Brain microvascular endothelial cell (primary cell): ENCODE measurements at regions not wholly inside any gene's neighbourhood (a gene's known extent, or its start where the extent isn't known, plus 50 kb on each side); places are given as distances from the start of the nearest gene placed in this dataset.

ENCODE experiments used
- DNase-seq: peaks from one replicate; pipeline ENCODE4 v3.0.0-alpha.2; 2020
- H3K27ac ChIP-seq: fragments of 250-450 bp; sonication (Bioruptor Pico); 2 replicates; pipeline ENCODE4 v1.5.1; 2020; ENCODE audit warnings: mild to moderate bottlenecking, moderate library complexity
- H3K27me3 ChIP-seq: fragments of 250-450 bp; sonication (Bioruptor Pico); replicated peaks from 2 replicates; pipeline ENCODE4 v1.5.1; 2020; ENCODE audit warnings: mild to moderate bottlenecking
- H3K36me3 ChIP-seq: fragments of 250-450 bp; sonication (Bioruptor Pico); replicated peaks from 2 replicates; pipeline ENCODE4 v1.5.1; 2020; ENCODE audit warnings: mild to moderate bottlenecking
- H3K4me3 ChIP-seq: 2 replicates; pipeline ENCODE4 v1.5.1; 2011; ENCODE audit warnings: low read depth, mild to moderate bottlenecking, control low read depth, low read length, moderate library complexity
- CTCF ChIP-seq: IDR thresholded peaks from 2 replicates; pipeline ENCODE4 v1.5.1; 2011; ENCODE audit warnings: low read depth, mild to moderate bottlenecking, moderate library complexity, low read length, control low read depth, inconsistent platforms; ENCODE audit errors: missing control alignments
- in situ Hi-C: cut with HindIII; loops from 2 replicates; pipeline ENCODE4 v1.10.0; 2017; ENCODE audit warnings: low sequenced_read_pairs, low pct_ligation_motif_present

DNA sequence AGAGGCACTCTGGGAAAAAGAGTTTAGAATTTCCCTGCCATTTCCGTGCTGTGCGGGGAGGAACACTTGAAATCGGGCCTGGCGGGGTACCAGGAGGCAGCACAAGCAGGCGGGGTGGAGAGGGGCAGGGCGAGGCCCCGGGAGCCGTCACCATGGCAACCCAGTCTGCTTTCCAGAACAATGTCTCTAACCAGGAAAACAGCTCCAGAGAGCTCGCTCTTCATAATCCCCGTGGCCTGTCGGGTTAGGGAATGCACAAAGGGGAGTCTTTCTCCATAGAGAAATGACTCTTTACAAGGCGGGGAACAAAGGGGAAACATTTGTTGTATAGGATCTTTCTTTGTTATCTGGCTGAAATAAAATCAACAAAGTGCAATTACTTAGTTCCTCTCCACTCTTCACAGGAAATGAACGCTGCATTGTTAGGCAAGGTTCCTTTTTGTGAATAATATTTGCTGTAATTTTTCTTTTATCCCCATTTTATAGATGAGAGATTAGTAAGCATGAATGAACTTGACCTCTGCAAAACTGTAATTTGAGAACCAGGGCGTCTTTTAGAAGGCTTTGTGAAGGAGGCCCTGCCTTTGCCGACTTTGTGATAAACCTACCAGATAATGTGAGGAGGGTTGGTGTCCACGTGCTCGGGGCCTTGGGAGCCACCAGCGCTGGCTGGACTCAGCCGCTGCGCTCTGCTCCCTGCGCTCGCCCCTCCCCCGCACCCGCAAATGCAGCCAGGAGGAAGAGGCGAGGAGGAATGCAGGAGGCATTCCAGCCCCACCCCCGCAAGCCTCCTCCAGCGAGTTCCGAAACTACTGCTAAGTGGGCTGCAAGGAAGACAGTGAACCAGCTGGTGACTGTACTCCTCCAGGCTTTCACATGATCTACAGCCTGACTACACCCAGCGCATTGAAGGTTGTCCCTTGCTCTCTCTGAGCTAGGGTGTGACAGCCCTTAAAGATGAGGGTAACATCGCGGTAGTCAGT, 105.2 kb upstream of the ATF7IP start:
- Histone ChIP-seq H3K36me3 (no peaks in the 10 kb centered on the region), H3K4me3 (no peak overlapping the region), H3K27ac (peak overlapping the region; percentile 70), H3K27me3 (no peaks in the 10 kb centered on the region)
- peak; percentile 95 for DNase-seq
- no peak for TF ChIP-seq CTCF
- in situ Hi-C loops: no loop called here

- in situ Hi-C loops: no loop called here
Observed at GRCh38 chr12:14261096-14261495, 104.4 kb upstream of the ATF7IP start.

DNA sequence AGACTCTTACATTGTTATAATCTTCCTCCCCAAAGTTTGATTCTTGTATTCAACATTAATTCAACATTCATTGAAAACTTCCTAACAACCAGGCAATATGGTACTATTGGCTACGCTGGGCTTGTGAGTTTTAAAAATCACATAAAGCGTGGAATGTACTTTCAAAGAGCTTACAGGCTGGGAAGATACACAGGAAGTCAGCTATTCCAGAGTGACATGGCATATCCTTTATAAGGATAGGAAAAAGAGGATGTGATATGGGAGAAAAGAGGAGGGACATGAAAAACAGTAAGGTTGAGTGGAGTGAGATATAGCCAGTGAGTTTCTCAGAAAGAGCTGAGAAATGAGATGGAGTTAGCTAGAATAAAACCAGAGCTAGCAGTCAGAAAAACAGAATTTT, 103.6 kb upstream of the ATF7IP start:
- no peak overlapping the region for H3K27ac ChIP-seq
- in situ Hi-C loops: no loop called here
- no peak for TF ChIP-seq CTCF
- no peak for DNase-seq
- H3K27me3 ChIP-seq: no peaks in the 10 kb centered on the region
- no peaks in the 10 kb centered on the region for H3K36me3 ChIP-seq
- no peak overlapping the region for H3K4me3 ChIP-seq

More at GRCh38 chr12:14261096-14261495, 104.4 kb upstream of the ATF7IP start:
- no peak overlapping the region for H3K4me3 ChIP-seq
- H3K36me3 ChIP-seq: no peaks in the 10 kb centered on the region
- H3K27me3 ChIP-seq: no peaks in the 10 kb centered on the region
- TF ChIP-seq CTCF: no peak
- no peak for DNase-seq
- peak overlapping the region; percentile 70 for H3K27ac ChIP-seq

GRCh38 chr12:14262771-14263511, 102.5 kb upstream of the ATF7IP start:
- no peak overlapping the region for H3K4me3 ChIP-seq
- in situ Hi-C loops: no loop called here
- no peaks in the 10 kb centered on the region for H3K36me3 ChIP-seq
- TF ChIP-seq CTCF: no peak
- H3K27ac ChIP-seq: no peak overlapping the region
- DNase-seq: no peak
- H3K27me3 ChIP-seq: no peaks in the 10 kb centered on the region

DNA sequence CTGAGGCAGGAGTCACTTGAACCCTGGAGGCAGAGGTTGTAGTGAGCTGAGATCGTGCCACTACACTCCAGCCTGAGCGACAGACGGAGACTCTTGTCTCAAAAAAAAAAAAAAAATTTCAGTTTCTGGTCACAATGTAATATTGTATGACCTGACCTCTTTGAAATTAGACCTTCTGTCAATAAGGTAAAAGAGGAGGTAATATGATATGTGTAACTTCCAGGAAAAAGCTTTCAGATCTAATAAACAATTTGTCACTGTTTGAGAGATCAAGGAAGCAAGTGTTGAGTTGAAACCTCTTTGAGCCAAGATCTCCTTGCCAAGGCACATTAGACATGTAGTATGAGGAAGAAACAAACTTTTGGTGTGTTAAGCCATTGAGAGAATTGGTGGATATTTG, 101.7 kb upstream of the ATF7IP start:
- TF ChIP-seq CTCF: no peak
- DNase-seq: no peak
- Histone ChIP-seq H3K27me3 (no peaks in the 10 kb centered on the region), H3K4me3 (no peak overlapping the region), H3K27ac (no peak overlapping the region), H3K36me3 (no peaks in the 10 kb centered on the region)
- in situ Hi-C loops: no loop called here
